HL-60 (cell line): ENCODE measurements at regions not wholly inside any gene's neighbourhood (a gene's known extent, or its start where the extent isn't known, plus 50 kb on each side); places are given as distances from the start of the nearest gene placed in this dataset.
A peak's percentile ranks its signal among the peaks of the same experiment; 100 is the strongest.

ENCODE experiments used
- DNase-seq, 2 experiments: peaks; one replicate each; pipeline ENCODE4 v3.0.0-alpha.2; 2010 to 2020; ENCODE audit warnings: low read depth in 1 of 2, low spot score in 1 of 2
- H3K27ac ChIP-seq: fragments of 250-450 bp; sonication (Bioruptor Pico); replicated peaks from 2 replicates; pipeline ENCODE4 v1.5.1; 2020; ENCODE audit warnings: mild to moderate bottlenecking, moderate library complexity
- H3K27me3 ChIP-seq: fragments of 250-450 bp; sonication (Bioruptor Pico); 2 replicates; pipeline ENCODE4 v1.5.1; 2021; ENCODE audit warnings: mild to moderate bottlenecking, moderate library complexity; ENCODE audit not compliant: insufficient read depth, poor library complexity, severe bottlenecking
- H3K4me3 ChIP-seq: replicated peaks from 2 replicates; pipeline ENCODE4 v1.5.1; 2011; ENCODE audit warnings: mild to moderate bottlenecking, control low read depth, low read length; ENCODE audit not compliant: insufficient read depth
- CTCF ChIP-seq: IDR thresholded peaks from one replicate; pipeline ENCODE4 v1.5.1; 2011; ENCODE audit warnings: low read length, control low read depth, inconsistent platforms; ENCODE audit not compliant: insufficient read depth
- GABPA ChIP-seq: IDR thresholded peaks from 2 replicates; pipeline ENCODE4 v1.6.1; 2012; ENCODE audit warnings: low read depth
- POLR2AphosphoS5 ChIP-seq: IDR thresholded peaks from 2 replicates; pipeline ENCODE4 v1.6.1; 2012; ENCODE audit warnings: low read depth
- REST ChIP-seq: IDR thresholded peaks from 2 replicates; pipeline ENCODE4 v1.6.1; 2012; ENCODE audit warnings: low read depth; ENCODE audit not compliant: insufficient replicate concordance
- SPI1 ChIP-seq: IDR thresholded peaks from 2 replicates; pipeline ENCODE4 v1.6.1; 2012; ENCODE audit warnings: low read depth, mild to moderate bottlenecking, borderline replicate concordance

- DNase-seq: no peak
- no peaks in the 10 kb centered on the region for H3K27me3 ChIP-seq
- no peak overlapping the region for H3K4me3 ChIP-seq
- no peak for TF ChIP-seq CTCF
- no peak for TF ChIP-seq REST
- no peak for TF ChIP-seq SPI1
- TF ChIP-seq POLR2AphosphoS5: no peak
- no peak for TF ChIP-seq GABPA
- no peak overlapping the region for H3K27ac ChIP-seq
These were observed 147.4 kb upstream of the ZC3H12C start for GRCh38 chr11:109945626-109946321.

- H3K27me3 ChIP-seq: no peaks in the 10 kb centered on the region
- peak; percentile 61 to 80 for DNase-seq
- TF ChIP-seq POLR2AphosphoS5: no peak
- TF ChIP-seq SPI1: peak; percentile 76; the same call in 1 of the 2 replicates
- no peak for TF ChIP-seq REST
- peak; percentile 85 for TF ChIP-seq CTCF
- no peak for TF ChIP-seq GABPA
- H3K27ac ChIP-seq: no peak overlapping the region
- H3K4me3 ChIP-seq: no peak overlapping the region
These were observed 146.8 kb upstream of the ZC3H12C start for GRCh38 chr11:109946322-109946846.

GRCh38 chr11:109954534-109954933 is 138.7 kb upstream of the ZC3H12C start:
- Histone ChIP-seq H3K4me3 (no peak overlapping the region), H3K27ac (no peak overlapping the region), H3K27me3 (peaks cover 2% of the 10 kb centered on the region)
- TF ChIP-seq CTCF (no peak), SPI1 (no peak), REST (no peak), POLR2AphosphoS5 (no peak), GABPA (no peak)
- DNase-seq: no peak
